T follicular helper cell (primary cell): ENCODE measurements at regions not wholly inside any gene's neighbourhood (a gene's known extent, or its start where the extent isn't known, plus 50 kb on each side); places are given as distances from the start of the nearest gene placed in this dataset.
"Not testable (repeated sequence)": the region's sequence is repeated elsewhere in the genome, so short reads cannot be mapped to it uniquely, and the experiment has no call there.

Experiments
- DNase-seq: peaks from one replicate; pipeline ENCODE4 v3.0.0-alpha.2; 2020; ENCODE audit warnings: low read depth

- DNase-seq = no peak
These were observed 1221.4 kb downstream of the GATA3 start for GRCh38 chr10:9275861-9276260.

- no peak for DNase-seq
These were observed 1231.2 kb downstream of the GATA3 start for GRCh38 chr10:9285690-9286089.

GRCh38 chr10:9289811-9290210 is 1235.3 kb downstream of the GATA3 start:
- no peak for DNase-seq

- DNase-seq = no peak
These were observed 1236.6 kb downstream of the GATA3 start for GRCh38 chr10:9291081-9291480.

GRCh38 chr10:9294132-9294663 is 1239.7 kb downstream of the GATA3 start:
- DNase-seq = no peak

- DNase-seq = no peak
These were observed 1240.4 kb downstream of the GATA3 start for GRCh38 chr10:9294865-9295264.

- no peak for DNase-seq
These were observed 1241.7 kb downstream of the GATA3 start for GRCh38 chr10:9296190-9296589.

GRCh38 chr10:9297580-9297979 is 1243.1 kb downstream of the GATA3 start:
- DNase-seq = no peak

GRCh38 chr10:9299966-9300365 is 1245.5 kb downstream of the GATA3 start:
- no peak for DNase-seq

GRCh38 chr10:9301148-9301547 is 1246.7 kb downstream of the GATA3 start:
- no peak for DNase-seq

GRCh38 chr10:9301554-9301953 is 1247.1 kb downstream of the GATA3 start:
- DNase-seq = no peak

- peak; percentile 3 for DNase-seq
These were observed 1247.8 kb downstream of the GATA3 start for GRCh38 chr10:9302140-9302746.

- DNase-seq = no peak
These were observed 1250.6 kb downstream of the GATA3 start for GRCh38 chr10:9305018-9305655.

- no peak for DNase-seq
These were observed 1257.4 kb downstream of the GATA3 start for GRCh38 chr10:9311702-9312499.

- no peak for DNase-seq
These were observed 1260.8 kb downstream of the GATA3 start for GRCh38 chr10:9315292-9315691.

- DNase-seq = no peak
These were observed 1277.1 kb downstream of the GATA3 start for GRCh38 chr10:9331583-9332008.

- DNase-seq = no peak
These were observed 1279.8 kb downstream of the GATA3 start for GRCh38 chr10:9334270-9334669.

GRCh38 chr10:9339716-9340115 is 1285.2 kb downstream of the GATA3 start:
- no peak for DNase-seq

- DNase-seq = no peak
These were observed 1288.5 kb downstream of the GATA3 start for GRCh38 chr10:9342885-9343570.

GRCh38 chr10:9347933-9348332 is 1293.4 kb downstream of the GATA3 start:
- not testable (repeated sequence) for DNase-seq

GRCh38 chr10:9357471-9357870 is 1303.0 kb downstream of the GATA3 start:
- DNase-seq = no peak

GRCh38 chr10:9362721-9363120 is 1308.2 kb downstream of the GATA3 start:
- no peak for DNase-seq
